ENCODE measurements at regions not wholly inside any gene's neighbourhood (a gene's known extent, or its start where the extent isn't known, plus 50 kb on each side); places are given as distances from the start of the nearest gene placed in this dataset.

DNA sequence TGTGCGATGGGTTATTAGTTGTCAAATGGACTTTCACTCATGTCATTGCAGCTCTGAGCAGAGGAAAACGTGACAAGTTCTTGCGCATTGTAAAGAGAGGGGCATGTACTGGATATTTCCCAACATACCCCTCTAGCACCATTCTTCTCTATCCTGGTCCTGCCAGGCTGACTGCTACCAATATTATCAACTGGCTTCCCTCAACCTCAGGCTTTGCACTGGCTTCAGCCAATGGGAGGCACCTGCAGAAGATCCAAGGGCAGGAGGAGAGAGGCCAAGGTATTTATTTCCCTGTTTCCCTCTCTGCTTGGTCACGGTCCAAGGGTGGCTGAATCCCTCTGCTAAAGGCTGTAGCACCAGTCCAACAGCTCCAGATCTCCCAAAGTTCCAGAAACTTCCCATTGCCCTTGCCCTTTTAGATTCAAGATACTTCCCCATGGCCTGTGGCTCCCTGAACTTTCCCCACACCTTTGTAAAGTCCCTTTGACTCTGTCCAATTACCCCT is 175.6 kb upstream of the NECTIN1 start:
- no peak for TF ChIP-seq EP300 (IDR thresholded peaks at IDR 0.05)
- no peak for TF ChIP-seq POLR2A (IDR thresholded peaks at IDR 0.05)
- TF ChIP-seq, protein P1, sequence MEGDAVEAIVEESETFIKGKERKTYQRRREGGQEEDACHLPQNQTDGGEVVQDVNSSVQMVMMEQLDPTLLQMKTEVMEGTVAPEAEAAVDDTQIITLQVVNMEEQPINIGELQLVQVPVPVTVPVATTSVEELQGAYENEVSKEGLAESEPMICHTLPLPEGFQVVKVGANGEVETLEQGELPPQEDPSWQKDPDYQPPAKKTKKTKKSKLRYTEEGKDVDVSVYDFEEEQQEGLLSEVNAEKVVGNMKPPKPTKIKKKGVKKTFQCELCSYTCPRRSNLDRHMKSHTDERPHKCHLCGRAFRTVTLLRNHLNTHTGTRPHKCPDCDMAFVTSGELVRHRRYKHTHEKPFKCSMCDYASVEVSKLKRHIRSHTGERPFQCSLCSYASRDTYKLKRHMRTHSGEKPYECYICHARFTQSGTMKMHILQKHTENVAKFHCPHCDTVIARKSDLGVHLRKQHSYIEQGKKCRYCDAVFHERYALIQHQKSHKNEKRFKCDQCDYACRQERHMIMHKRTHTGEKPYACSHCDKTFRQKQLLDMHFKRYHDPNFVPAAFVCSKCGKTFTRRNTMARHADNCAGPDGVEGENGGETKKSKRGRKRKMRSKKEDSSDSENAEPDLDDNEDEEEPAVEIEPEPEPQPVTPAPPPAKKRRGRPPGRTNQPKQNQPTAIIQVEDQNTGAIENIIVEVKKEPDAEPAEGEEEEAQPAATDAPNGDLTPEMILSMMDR (IDR thresholded peaks at IDR 0.05), result no peak
- no peak for TF ChIP-seq POLR2AphosphoS5 (IDR thresholded peaks at IDR 0.05)
- intact Hi-C loops (cut with DNase I), result no loop called here
- no peak overlapping the region for H3K4me3 ChIP-seq
- no peaks in the 10 kb centered on the region for H3K36me3 ChIP-seq
- 71 to 82% methylated on average over 4 of the region's 4 CpGs for WGBS, 2 donors
- no peak for DNase-seq
- no peaks in the 10 kb centered on the region for H3K9me3 ChIP-seq
- no peaks in the 10 kb centered on the region for H3K4me1 ChIP-seq
- H3K27me3 ChIP-seq, result peaks cover 0 to 25% (median 7%) of the 10 kb centered on the region in 3 donors
- H3K27ac ChIP-seq, result no peak overlapping the region

DNA sequence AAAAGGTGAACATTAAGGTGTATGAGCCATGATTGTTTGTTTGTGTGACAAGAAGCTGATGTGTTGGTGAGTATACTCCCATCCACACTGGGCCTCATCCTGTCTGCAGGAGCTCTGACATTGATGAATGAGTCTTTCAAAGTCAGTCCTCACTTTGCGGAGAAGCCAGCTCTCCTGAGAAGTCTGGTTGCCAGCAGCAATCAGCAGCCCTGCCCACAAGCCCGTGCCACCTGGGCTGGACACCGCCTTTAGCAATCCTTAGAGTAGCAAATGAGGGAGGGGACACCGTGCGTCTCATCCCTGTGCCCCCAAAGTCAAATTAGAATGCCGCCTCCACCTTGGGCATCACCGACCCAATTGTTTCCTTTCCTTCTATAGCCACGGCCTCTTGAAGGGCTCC is 174.8 kb upstream of the NECTIN1 start:
- DNase-seq, result no peak
- intact Hi-C loops (cut with DNase I), result no loop called here
- H3K36me3 ChIP-seq, result no peaks in the 10 kb centered on the region
- no peaks in the 10 kb centered on the region for H3K4me1 ChIP-seq
- H3K27me3 ChIP-seq, result peaks cover 0 to 19% (median 7%) of the 10 kb centered on the region in 3 donors
- H3K27ac ChIP-seq, result no peak overlapping the region
- no peaks in the 10 kb centered on the region for H3K9me3 ChIP-seq
- TF ChIP-seq EP300 (IDR thresholded peaks at IDR 0.05) (no peak), POLR2A (IDR thresholded peaks at IDR 0.05) (no peak), POLR2AphosphoS5 (IDR thresholded peaks at IDR 0.05) (no peak)
- TF ChIP-seq, protein P1 (IDR thresholded peaks at IDR 0.05), result no peak
- no peak overlapping the region for H3K4me3 ChIP-seq
- WGBS, 2 donors, result 61 to 77% methylated on average over 8 of the region's 8 CpGs

DNA sequence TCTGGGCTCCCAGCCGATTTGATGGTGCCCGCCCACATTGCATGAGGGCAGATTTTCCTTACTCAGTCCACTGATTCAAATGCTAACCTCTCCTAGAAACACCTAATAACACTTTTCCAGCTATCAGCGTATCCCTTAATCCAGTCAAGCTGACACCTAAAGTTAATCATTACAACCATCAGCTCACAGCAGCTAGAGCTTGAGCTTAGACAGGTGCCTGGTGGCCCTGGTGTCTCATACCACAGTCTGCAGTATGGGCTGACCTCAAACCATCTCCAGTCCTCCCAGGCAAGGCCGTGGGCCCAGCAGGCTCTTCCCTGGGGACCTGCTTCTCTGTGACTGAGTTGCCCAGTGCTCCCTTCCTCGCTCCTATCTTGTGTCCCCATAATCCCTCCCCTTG is 174.4 kb upstream of the NECTIN1 start:
- TF ChIP-seq POLR2A (IDR thresholded peaks at IDR 0.05), result no peak
- TF ChIP-seq, protein P1 (IDR thresholded peaks at IDR 0.05), result no peak
- TF ChIP-seq EP300 (IDR thresholded peaks at IDR 0.05), result no peak
- no peak for TF ChIP-seq POLR2AphosphoS5 (IDR thresholded peaks at IDR 0.05)
- WGBS, 2 donors, result 42 to 69% methylated on average over 5 of the region's 5 CpGs
- intact Hi-C loops (cut with DNase I), result no loop called here
- H3K4me1 ChIP-seq, result no peaks in the 10 kb centered on the region
- H3K27ac ChIP-seq, result no peak overlapping the region
- peaks cover 0 to 17% (median 7%) of the 10 kb centered on the region in 3 donors for H3K27me3 ChIP-seq
- H3K4me3 ChIP-seq, result no peak overlapping the region
- no peaks in the 10 kb centered on the region for H3K36me3 ChIP-seq
- H3K9me3 ChIP-seq, result no peaks in the 10 kb centered on the region
- DNase-seq, result no peak

DNA sequence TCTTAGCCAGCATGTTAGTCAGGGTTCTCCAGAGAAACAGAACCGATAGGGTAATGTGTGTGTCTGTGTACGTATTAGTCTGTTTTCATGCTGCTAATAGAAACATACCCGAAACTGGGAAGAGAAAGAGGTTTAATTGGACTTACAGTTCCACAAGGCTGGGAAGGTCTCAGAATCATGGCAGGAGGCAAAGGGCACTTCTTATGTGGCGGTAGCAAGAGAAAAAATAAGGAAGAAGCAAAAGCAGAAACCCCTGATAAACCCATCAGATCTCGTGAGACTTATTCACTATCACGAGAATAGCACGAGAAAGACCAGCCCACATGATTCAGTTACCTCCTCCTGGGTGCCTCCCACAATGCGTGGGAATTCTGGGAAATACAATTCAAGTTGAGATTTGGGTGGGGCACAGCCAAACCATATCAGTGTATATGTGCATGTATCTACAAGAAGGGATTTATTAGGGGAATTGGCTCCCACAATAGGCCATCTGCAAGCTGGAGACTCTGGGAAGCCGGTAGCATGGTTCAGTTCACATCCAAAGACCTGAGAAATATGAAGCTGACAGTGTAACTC is 173.7 kb upstream of the NECTIN1 start:
- H3K27me3 ChIP-seq, result peaks cover 0 to 14% (median 7%) of the 10 kb centered on the region in 3 donors
- WGBS, 2 donors, result 60 to 75% methylated on average over 9 of the region's 9 CpGs
- intact Hi-C loops (cut with DNase I), result no loop called here
- no peak overlapping the region for H3K27ac ChIP-seq
- DNase-seq, result no peak
- no peaks in the 10 kb centered on the region for H3K36me3 ChIP-seq
- H3K9me3 ChIP-seq, result no peaks in the 10 kb centered on the region
- no peaks in the 10 kb centered on the region for H3K4me1 ChIP-seq
- no peak overlapping the region for H3K4me3 ChIP-seq
- TF ChIP-seq POLR2A (IDR thresholded peaks at IDR 0.05), result no peak

DNA sequence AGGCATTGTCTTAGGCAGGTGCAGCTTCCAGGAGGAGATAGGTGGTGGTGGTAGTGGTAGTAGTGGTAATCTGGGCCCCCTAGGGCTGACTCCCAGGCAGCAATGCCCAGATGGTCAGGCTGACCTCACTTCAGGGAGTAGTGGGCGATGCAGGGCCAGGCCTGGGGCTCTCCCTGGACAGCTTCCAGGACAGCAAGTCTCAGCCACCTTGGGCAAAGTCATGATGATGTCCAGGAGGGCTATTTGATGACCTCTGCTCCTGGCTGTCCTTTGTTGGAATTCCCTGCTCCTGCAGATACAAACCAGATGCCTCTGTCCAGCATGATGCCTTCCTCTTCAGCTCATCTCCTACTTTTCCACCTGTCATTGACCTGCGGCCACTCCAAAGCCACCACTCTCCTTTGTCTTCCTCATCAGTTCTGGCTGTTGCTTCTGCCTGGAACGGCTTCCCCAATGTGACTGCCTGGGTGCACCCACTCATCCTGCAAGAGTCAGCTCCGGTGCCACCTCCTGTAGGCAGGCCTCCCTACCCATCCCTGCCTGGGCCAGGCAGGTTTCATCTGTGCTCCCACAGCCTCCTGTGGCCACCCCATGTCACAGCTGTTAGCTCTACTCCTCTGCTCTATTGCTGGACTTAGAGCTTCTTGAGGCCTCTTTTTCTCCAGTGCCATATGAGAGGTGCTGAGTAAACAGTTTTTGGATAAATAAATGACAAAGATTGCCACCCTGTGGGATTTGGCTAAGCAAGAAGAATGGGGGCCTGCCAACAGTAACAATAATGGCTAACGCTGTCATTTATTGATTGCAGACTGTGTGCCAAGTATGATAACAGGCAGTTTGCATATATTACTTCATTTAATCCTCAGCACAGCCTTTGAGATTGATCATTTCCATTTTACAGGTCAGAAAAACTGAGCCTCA is 172.9 kb upstream of the NECTIN1 start:
- DNase-seq, result no peak
- intact Hi-C loops (cut with DNase I), result no loop called here
- 84 to 87% methylated on average over 5 of the region's 5 CpGs for WGBS, 2 donors
- H3K27ac ChIP-seq, result no peak overlapping the region
- H3K9me3 ChIP-seq, result no peaks in the 10 kb centered on the region
- no peak for TF ChIP-seq EP300 (IDR thresholded peaks at IDR 0.05)
- TF ChIP-seq POLR2A (IDR thresholded peaks at IDR 0.05), result no peak
- TF ChIP-seq, protein P1 (IDR thresholded peaks at IDR 0.05), result no peak
- no peak for TF ChIP-seq POLR2AphosphoS5 (IDR thresholded peaks at IDR 0.05)
- no peaks in the 10 kb centered on the region for H3K36me3 ChIP-seq
- H3K27me3 ChIP-seq, result peaks cover 0 to 8% (median 1%) of the 10 kb centered on the region in 3 donors
- no peak overlapping the region for H3K4me3 ChIP-seq
- no peaks in the 10 kb centered on the region for H3K4me1 ChIP-seq
